ENCODE measurements at regions not wholly inside any gene's neighbourhood (a gene's known extent, or its start where the extent isn't known, plus 50 kb on each side); places are given as distances from the start of the nearest gene placed in this dataset.
"Not testable (repeated sequence)": the region's sequence is repeated elsewhere in the genome, so short reads cannot be mapped to it uniquely, and the experiment has no call there.

DNA sequence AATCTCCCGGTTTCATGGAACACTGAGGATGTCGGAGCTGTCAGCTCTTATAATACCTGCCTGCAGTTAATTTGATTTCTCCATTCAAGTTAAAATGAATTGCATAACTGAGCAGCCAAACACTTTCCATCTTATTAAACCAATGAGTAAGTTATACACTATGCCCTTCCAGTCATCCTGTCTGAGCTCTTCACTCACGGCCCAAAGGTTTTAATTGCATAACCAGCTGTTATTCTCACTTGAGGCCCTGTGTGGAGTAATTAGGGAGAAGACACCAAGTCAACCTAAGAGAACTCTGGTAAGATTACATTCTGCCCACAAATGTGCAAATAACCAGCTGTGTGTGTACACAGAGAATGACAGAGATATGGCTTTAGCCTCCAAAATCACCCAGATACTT is 303.5 kb downstream of the TBC1D4 start:
- Histone ChIP-seq H3K9me3 (replicated peaks; ENCODE audit: control insufficient read depth, insufficient read depth, low read length) (no peaks in the 10 kb centered on the region), H3K36me3 (ENCODE audit: control insufficient read depth in 2 of 2, insufficient read depth in 2 of 2, low read length in 1 of 2) (no peaks in the 10 kb centered on the region), H2AFZ (ENCODE audit: control insufficient read depth, low read depth, low read length) (no peak overlapping the region), H3K4me3 (no peak overlapping the region), H4K20me1 (ENCODE audit: control insufficient read depth, insufficient read depth) (no peaks in the 10 kb centered on the region), H3K4me1 (ENCODE audit: control insufficient read depth, insufficient read depth, low read length) (no peaks in the 10 kb centered on the region), H3K79me2 (ENCODE audit: control insufficient read depth, insufficient read depth, low read length) (no peaks in the 10 kb centered on the region), H3K9ac (ENCODE audit: control insufficient read depth, insufficient read depth, low read length) (no peak overlapping the region), H3K27ac (ENCODE audit: control insufficient read depth, insufficient read depth) (no peak overlapping the region), H3K4me2 (ENCODE audit: control insufficient read depth, insufficient read depth) (no peak overlapping the region), H3K27me3 (replicated peaks in 1 of 2; ENCODE audit: control insufficient read depth in 2 of 2, insufficient read depth in 2 of 2, low read length in 1 of 2) (no peaks in the 10 kb centered on the region)
- ATAC-seq: no peak
- ChIA-PET SMC1A (ENCODE audit: uncharacterized antibody, unreplicated experiment) (interaction anchor here (0.6 kb wide), 1 partner anchor 537 kb away, joined by 3 read pairs; no protein-coding TSS in a partner anchor), POLR2A (no interaction called here), CTCF (interaction anchor here (0.7 kb wide), 2 partner anchors 39 to 47 kb away, joined by 3 to 5 read pairs; no protein-coding TSS in a partner anchor), RAD21 (ENCODE audit: unreplicated experiment) (no interaction called here)
- TF ChIP-seq TAF1 (IDR thresholded peaks at IDR 0.05; ENCODE audit: borderline replicate concordance, low read depth, low read length) (no peak), DPF2 (IDR thresholded peaks at IDR 0.05) (no peak), RCOR1 (conservative IDR thresholded peaks at IDR 0.05; ENCODE audit: low read depth, low read length) (no peak)
- TF ChIP-seq, protein P1, sequence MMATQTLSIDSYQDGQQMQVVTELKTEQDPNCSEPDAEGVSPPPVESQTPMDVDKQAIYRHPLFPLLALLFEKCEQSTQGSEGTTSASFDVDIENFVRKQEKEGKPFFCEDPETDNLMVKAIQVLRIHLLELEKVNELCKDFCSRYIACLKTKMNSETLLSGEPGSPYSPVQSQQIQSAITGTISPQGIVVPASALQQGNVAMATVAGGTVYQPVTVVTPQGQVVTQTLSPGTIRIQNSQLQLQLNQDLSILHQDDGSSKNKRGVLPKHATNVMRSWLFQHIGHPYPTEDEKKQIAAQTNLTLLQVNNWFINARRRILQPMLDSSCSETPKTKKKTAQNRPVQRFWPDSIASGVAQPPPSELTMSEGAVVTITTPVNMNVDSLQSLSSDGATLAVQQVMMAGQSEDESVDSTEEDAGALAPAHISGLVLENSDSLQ (IDR thresholded peaks at IDR 0.05): no peak
- intact Hi-C loops (cut with micrococcal nuclease; ENCODE audit: unreplicated experiment): no loop called here
- WGBS (ENCODE audit: insufficient coverage, insufficient replicate concordance, low lambda C conversion rate, missing lambda C conversion rate): 37% methylated on average over 3 of the region's 3 CpGs
- FAIRE-seq: no peak
- BruUV-seq (replicated peaks): no TSS peak
- in situ Hi-C loops (cut with MboI): no loop called here
- DNase-seq (ENCODE audit: low read depth, low spot score): no peak

GRCh38 chr13:75175575-75175974 is 306.4 kb downstream of the TBC1D4 start:
- intact Hi-C loops (cut with micrococcal nuclease; ENCODE audit: unreplicated experiment) (no loop called here), in situ Hi-C loops (cut with MboI) (no loop called here)
- H2AFZ ChIP-seq (ENCODE audit: control insufficient read depth, low read depth, low read length): no peak overlapping the region
- no peak overlapping the region for H3K4me3 ChIP-seq
- ATAC-seq (no peak), DNase-seq (ENCODE audit: low read depth, low spot score) (no peak), FAIRE-seq (no peak)
- WGBS (ENCODE audit: insufficient coverage, insufficient replicate concordance, low lambda C conversion rate, missing lambda C conversion rate): 13% methylated on average over 2 of the region's 2 CpGs
- H3K79me2 ChIP-seq (ENCODE audit: control insufficient read depth, insufficient read depth, low read length): no peaks in the 10 kb centered on the region
- H3K4me2 ChIP-seq (ENCODE audit: control insufficient read depth, insufficient read depth): no peak overlapping the region
- ChIA-PET SMC1A (ENCODE audit: uncharacterized antibody, unreplicated experiment) (no interaction called here), RAD21 (ENCODE audit: unreplicated experiment) (no interaction called here), CTCF (no interaction called here), POLR2A (no interaction called here)
- no peaks in the 10 kb centered on the region for H3K4me1 ChIP-seq (ENCODE audit: control insufficient read depth, insufficient read depth, low read length)
- no TSS peak for BruUV-seq (replicated peaks)
- no peaks in the 10 kb centered on the region for H4K20me1 ChIP-seq (ENCODE audit: control insufficient read depth, insufficient read depth)
- no peaks in the 10 kb centered on the region for H3K36me3 ChIP-seq (ENCODE audit: control insufficient read depth in 2 of 2, insufficient read depth in 2 of 2, low read length in 1 of 2)
- no peaks in the 10 kb centered on the region for H3K9me3 ChIP-seq (replicated peaks; ENCODE audit: control insufficient read depth, insufficient read depth, low read length)
- H3K27me3 ChIP-seq (replicated peaks in 1 of 2; ENCODE audit: control insufficient read depth in 2 of 2, insufficient read depth in 2 of 2, low read length in 1 of 2): no peaks in the 10 kb centered on the region
- H3K9ac ChIP-seq (ENCODE audit: control insufficient read depth, insufficient read depth, low read length): no peak overlapping the region
- H3K27ac ChIP-seq (ENCODE audit: control insufficient read depth, insufficient read depth): no peak overlapping the region
- no peak for TF ChIP-seq TCF3 (IDR thresholded peaks at IDR 0.05; ENCODE audit: borderline replicate concordance, insufficient read depth, low read depth, low read length)

- BruUV-seq (replicated peaks); H3K4me3 ChIP-seq; POLR2A ChIA-PET; ATAC-seq; SMC1A ChIA-PET (ENCODE audit: uncharacterized antibody, unreplicated experiment); H3K4me2 ChIP-seq (ENCODE audit: control insufficient read depth, insufficient read depth); H3K9me3 ChIP-seq (replicated peaks; ENCODE audit: control insufficient read depth, insufficient read depth, low read length); H3K27ac ChIP-seq (ENCODE audit: control insufficient read depth, insufficient read depth); H4K20me1 ChIP-seq (ENCODE audit: control insufficient read depth, insufficient read depth); in situ Hi-C loops (cut with MboI); H3K36me3 ChIP-seq (ENCODE audit: control insufficient read depth in 2 of 2, insufficient read depth in 2 of 2, low read length in 1 of 2); FAIRE-seq; intact Hi-C loops (cut with micrococcal nuclease; ENCODE audit: unreplicated experiment); H3K79me2 ChIP-seq (ENCODE audit: control insufficient read depth, insufficient read depth, low read length); H2AFZ ChIP-seq (ENCODE audit: control insufficient read depth, low read depth, low read length); H3K9ac ChIP-seq (ENCODE audit: control insufficient read depth, insufficient read depth, low read length); CTCF ChIA-PET; RAD21 ChIA-PET (ENCODE audit: unreplicated experiment); H3K27me3 ChIP-seq (replicated peaks in 1 of 2; ENCODE audit: control insufficient read depth in 2 of 2, insufficient read depth in 2 of 2, low read length in 1 of 2); H3K4me1 ChIP-seq (ENCODE audit: control insufficient read depth, insufficient read depth, low read length); DNase-seq (ENCODE audit: low read depth, low spot score): not testable (repeated sequence)
- 85% methylated on average over 2 of the region's 2 CpGs for WGBS (ENCODE audit: insufficient coverage, insufficient replicate concordance, low lambda C conversion rate, missing lambda C conversion rate)
These were observed 306.9 kb downstream of the TBC1D4 start for GRCh38 chr13:75175097-75175496.
